GM19099 (cell line): ENCODE measurements at regions not wholly inside any gene's neighbourhood (a gene's known extent, or its start where the extent isn't known, plus 50 kb on each side); places are given as distances from the start of the nearest gene placed in this dataset.

ENCODE experiments used
- POLR2A ChIP-seq: IDR thresholded peaks from 3 replicates; pipeline ENCODE4 v1.6.1; 2011; ENCODE audit warnings: low read depth; ENCODE audit not compliant: insufficient read length; ENCODE audit errors: extremely low read depth

- no peak for TF ChIP-seq POLR2A
These were observed 357.3 kb upstream of the RASGEF1B start for GRCh38 chr4:81828991-81829390.

- TF ChIP-seq POLR2A: no peak
These were observed 356.0 kb upstream of the RASGEF1B start for GRCh38 chr4:81827577-81828202.

- TF ChIP-seq POLR2A: no peak
These were observed 355.2 kb upstream of the RASGEF1B start for GRCh38 chr4:81826817-81827424.

GRCh38 chr4:81826335-81826734 lies 354.6 kb upstream of the RASGEF1B start:
- no peak for TF ChIP-seq POLR2A

GRCh38 chr4:81818385-81818920 lies 346.7 kb upstream of the RASGEF1B start:
- TF ChIP-seq POLR2A: no peak

GRCh38 chr4:81816031-81816761 lies 344.5 kb upstream of the RASGEF1B start:
- TF ChIP-seq POLR2A: no peak

GRCh38 chr4:81814987-81815541 lies 343.4 kb upstream of the RASGEF1B start:
- no peak for TF ChIP-seq POLR2A

GRCh38 chr4:81811562-81812293 lies 340.0 kb upstream of the RASGEF1B start:
- TF ChIP-seq POLR2A: no peak

- TF ChIP-seq POLR2A: no peak
These were observed 336.4 kb upstream of the RASGEF1B start for GRCh38 chr4:81808011-81808672.

GRCh38 chr4:81807386-81807785 lies 335.7 kb upstream of the RASGEF1B start:
- no peak for TF ChIP-seq POLR2A

GRCh38 chr4:81806485-81806884 lies 334.8 kb upstream of the RASGEF1B start:
- TF ChIP-seq POLR2A: no peak

GRCh38 chr4:81804849-81805248 lies 333.1 kb upstream of the RASGEF1B start:
- no peak for TF ChIP-seq POLR2A

- no peak for TF ChIP-seq POLR2A
These were observed 330.7 kb upstream of the RASGEF1B start for GRCh38 chr4:81802285-81802846.

- TF ChIP-seq POLR2A: no peak
These were observed 327.7 kb upstream of the RASGEF1B start for GRCh38 chr4:81799371-81799770.
